ENCODE measurements at regions not wholly inside any gene's neighbourhood (a gene's known extent, or its start where the extent isn't known, plus 50 kb on each side); places are given as distances from the start of the nearest gene placed in this dataset.

DNA sequence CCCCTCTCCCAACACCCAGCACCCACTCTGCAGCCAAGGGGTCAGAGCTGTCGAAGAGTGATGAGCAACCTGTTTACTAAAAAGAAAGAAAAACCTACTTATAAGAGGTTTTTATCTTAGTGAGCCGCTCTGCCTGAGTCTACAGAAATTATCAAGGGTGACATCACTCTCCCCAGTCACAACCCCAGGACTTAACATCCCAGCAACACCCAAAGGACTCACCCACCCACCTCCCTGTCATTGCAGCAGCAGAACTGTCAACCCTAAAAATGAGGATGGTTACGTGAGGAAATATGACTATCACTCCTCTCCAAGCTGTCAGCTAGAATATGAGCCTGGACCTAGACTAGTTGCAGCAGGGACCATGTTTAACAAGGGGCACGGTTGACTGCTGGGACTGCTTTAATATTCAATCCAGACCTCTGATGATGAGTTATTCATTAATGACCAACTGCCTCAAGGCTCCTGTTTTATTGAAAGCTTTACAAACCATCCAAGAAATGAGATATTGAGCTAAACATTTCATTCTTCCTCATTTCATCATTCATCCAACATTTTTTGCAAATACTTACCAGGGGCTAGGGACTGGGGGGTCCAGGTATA, 53.9 kb upstream of the FICD start:
- TF ChIP-seq, protein P1, sequence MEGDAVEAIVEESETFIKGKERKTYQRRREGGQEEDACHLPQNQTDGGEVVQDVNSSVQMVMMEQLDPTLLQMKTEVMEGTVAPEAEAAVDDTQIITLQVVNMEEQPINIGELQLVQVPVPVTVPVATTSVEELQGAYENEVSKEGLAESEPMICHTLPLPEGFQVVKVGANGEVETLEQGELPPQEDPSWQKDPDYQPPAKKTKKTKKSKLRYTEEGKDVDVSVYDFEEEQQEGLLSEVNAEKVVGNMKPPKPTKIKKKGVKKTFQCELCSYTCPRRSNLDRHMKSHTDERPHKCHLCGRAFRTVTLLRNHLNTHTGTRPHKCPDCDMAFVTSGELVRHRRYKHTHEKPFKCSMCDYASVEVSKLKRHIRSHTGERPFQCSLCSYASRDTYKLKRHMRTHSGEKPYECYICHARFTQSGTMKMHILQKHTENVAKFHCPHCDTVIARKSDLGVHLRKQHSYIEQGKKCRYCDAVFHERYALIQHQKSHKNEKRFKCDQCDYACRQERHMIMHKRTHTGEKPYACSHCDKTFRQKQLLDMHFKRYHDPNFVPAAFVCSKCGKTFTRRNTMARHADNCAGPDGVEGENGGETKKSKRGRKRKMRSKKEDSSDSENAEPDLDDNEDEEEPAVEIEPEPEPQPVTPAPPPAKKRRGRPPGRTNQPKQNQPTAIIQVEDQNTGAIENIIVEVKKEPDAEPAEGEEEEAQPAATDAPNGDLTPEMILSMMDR (conservative IDR thresholded peaks at IDR 0.05 in 1 of 2, IDR thresholded peaks at IDR 0.05 in 1 of 2; ENCODE audit: low read depth in 1 of 2, low read length in 2 of 2) = no peak
- no peak for TF ChIP-seq EZH2 (IDR thresholded peaks at IDR 0.05; ENCODE audit: low read length, missing control alignments)
